ENCODE measurements at regions not wholly inside any gene's neighbourhood (a gene's known extent, or its start where the extent isn't known, plus 50 kb on each side); places are given as distances from the start of the nearest gene placed in this dataset.

GRCh38 chr3:82078246-82078645 is 316.8 kb upstream of the GBE1 start:
- DNase-seq, result no peak

DNA sequence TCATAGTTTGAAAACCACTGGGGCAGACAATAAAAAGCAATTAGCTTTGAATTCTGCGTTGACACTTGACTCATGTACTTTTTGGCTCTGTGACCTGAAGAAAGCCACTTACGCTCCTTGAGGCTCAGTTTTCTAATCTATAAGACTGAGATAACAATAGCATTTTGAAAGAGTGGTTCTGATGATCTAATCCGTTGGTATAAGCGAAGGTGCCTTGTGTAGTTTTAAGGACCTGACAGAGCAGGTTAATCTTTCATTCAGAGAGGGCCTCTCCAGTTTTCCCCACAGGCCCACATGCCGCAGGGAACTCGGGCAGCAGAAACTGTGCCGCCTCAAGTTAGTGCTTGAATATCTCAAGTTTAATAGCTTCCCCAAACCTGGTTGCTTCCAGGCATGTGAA is 306.0 kb upstream of the GBE1 start:
- DNase-seq, result no peak

DNA sequence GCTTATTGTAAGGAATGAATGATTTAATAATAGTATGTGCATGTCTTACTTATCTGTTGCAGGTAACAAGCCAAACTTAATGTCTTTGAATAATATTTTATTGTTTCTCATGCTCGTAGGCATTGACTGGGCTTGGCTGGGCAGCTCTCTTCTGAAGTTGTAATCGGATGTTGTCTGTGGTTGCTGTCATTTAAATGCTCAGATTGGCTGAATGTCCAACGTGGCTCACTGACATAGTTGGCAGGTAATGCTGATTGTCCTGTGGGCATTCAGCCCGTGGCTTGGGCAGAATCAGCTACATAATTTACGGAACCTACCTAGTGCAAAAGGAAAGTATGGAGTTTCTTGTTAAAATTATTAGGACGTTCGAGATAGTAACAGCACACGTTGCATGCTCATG is 297.4 kb upstream of the GBE1 start:
- DNase-seq, result no peak

DNA sequence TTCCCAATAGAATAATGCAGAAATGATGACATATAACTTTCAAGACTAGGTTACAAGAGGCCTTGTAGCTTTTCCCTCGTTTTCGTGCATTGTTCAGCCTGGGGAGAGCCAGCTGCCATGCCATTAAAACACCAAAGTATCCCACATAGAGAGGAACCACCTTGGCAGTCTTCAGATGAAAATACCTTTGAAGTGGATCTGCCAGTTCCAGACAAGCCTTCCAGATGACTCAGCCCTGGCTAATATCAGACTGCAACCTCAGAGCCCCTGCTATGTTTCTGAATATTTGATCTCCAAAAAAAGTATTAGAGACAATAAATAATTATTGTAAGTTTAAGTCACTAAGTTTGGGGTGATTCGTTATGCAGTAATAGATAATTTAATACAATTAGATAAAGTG is 294.3 kb upstream of the GBE1 start:
- no peak for DNase-seq

GRCh38 chr3:82054849-82055248 is 293.4 kb upstream of the GBE1 start:
- no peak for DNase-seq

DNA sequence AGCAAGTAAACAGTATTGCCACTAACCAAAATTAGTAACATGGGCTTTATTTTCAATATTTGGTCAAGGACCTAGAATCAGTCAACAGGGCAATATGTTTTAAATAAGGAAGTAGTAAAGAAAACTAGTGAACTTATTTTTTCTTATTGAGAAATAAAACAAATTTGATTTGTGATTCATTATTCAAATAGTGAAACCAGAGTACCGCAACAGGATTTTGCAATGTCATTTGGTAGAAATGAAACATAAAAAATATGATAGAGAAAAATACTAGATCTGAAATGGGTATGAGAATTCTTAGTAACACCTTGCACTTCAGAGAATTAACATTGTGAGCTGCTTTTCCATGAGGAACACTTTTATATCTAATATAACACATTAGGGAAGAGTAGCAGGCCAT is 291.8 kb upstream of the GBE1 start:
- DNase-seq, result no peak

GRCh38 chr3:82050382-82050781 is 288.9 kb upstream of the GBE1 start:
- no peak for DNase-seq

GRCh38 chr3:82048711-82049110 is 287.3 kb upstream of the GBE1 start:
- DNase-seq, result no peak

- peak; percentile 68 for DNase-seq
Measured at GRCh38 chr3:82044930-82045705, 283.7 kb upstream of the GBE1 start.

GRCh38 chr3:82038556-82038955 is 277.1 kb upstream of the GBE1 start:
- DNase-seq, result no peak

GRCh38 chr3:82033186-82033585 is 271.7 kb upstream of the GBE1 start:
- no peak for DNase-seq

DNA sequence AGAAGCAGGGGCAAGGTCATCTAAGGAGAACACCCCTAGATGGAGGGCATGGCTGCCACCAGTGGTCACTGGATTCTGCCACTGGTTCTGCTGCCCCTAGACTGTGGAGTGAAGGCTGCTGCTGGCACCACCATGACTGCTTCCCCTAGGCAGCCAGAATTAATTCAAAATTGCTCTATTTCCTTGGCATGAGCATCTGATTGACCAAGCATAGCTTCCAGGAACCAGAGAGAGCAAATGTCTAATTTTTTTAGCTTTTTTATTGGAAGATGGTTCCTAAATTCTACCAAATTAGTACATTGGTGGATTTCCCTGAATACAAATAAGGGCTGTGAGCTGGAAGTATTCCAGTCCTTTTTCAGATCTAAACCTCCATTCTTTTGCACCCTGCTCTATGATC is 270.2 kb upstream of the GBE1 start:
- DNase-seq, result no peak

GRCh38 chr3:82030916-82031315 is 269.5 kb upstream of the GBE1 start:
- DNase-seq, result no peak

DNA sequence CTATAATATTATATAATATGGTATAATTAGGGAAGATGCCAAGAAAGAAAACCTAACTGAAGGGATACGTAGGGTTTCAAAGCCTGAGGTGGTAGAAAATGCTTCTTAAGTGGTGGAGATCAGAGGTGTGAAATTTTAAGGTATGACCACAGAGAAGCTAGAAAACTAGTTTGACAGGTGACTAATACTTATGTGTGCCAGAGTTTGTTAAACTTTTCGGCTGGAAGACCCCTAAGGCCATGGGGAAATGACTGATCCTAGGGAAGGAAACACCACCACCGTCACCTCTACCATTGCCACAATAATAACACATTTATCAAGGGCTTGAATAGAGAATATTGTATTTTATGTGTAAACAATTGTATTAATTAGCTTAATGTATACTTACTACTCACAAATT is 261.4 kb upstream of the GBE1 start:
- no peak for DNase-seq

DNA sequence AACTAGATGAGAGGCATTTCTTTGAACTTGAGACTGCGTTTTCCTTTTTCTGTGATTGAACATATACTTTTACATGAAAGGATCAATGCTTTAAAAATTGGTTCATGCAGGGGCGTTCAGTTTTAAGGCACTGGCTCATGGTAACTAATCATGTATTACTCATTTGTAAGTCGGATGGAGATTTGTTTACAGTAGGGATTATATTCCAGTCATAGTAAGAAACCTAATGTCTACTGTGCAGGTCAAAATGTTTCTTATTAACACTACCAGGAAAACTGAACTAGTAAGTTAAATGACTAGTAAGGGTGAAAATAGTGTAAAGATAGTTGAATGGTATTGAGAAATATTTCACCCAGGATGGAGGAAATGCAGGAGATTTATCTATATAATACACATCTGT is 258.8 kb upstream of the GBE1 start:
- DNase-seq, result no peak

GRCh38 chr3:82015241-82015640 is 253.8 kb upstream of the GBE1 start:
- no peak for DNase-seq

- no peak for DNase-seq
Measured at GRCh38 chr3:82012775-82013174, 251.3 kb upstream of the GBE1 start.

DNA sequence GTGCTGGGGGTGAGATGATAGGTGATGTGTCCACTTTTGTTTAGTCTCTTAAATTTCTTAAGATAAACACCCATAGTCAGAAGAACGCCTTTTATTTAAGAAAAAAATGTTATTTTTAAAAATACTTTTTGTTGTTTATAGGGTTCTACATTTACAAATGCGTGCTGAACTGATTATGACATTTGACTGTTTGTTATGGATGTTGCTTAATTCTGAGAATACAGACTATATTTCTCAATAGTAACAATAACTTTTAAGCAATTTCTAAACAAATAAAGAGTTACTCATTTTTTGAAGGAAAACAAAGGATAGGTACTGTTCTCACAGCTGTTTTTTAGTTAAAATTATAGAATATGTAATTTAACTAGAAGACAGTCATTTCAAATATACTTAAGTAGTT is 249.9 kb upstream of the GBE1 start:
- no peak for DNase-seq

DNA sequence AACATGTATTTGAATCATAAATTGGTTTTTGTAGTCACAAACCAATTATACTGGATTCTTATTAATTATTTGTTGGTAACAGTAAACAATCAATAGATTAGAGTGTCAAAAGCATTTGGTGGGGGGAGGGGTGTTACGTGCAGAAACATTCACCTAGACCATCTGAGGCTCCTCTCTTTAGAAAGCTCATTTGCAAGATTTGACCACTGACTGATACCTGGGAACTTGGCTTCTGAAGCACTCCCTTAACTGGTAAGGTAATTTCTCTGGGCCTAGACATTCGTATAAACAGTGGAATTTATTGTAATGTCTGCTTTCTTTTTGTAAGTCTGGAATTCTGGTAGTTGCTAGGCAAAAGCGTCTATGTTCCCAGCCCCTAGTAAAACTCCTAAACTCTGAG is 243.8 kb upstream of the GBE1 start:
- no peak for DNase-seq

- DNase-seq, result no peak
Measured at GRCh38 chr3:82004266-82004665, 242.8 kb upstream of the GBE1 start.

DNA sequence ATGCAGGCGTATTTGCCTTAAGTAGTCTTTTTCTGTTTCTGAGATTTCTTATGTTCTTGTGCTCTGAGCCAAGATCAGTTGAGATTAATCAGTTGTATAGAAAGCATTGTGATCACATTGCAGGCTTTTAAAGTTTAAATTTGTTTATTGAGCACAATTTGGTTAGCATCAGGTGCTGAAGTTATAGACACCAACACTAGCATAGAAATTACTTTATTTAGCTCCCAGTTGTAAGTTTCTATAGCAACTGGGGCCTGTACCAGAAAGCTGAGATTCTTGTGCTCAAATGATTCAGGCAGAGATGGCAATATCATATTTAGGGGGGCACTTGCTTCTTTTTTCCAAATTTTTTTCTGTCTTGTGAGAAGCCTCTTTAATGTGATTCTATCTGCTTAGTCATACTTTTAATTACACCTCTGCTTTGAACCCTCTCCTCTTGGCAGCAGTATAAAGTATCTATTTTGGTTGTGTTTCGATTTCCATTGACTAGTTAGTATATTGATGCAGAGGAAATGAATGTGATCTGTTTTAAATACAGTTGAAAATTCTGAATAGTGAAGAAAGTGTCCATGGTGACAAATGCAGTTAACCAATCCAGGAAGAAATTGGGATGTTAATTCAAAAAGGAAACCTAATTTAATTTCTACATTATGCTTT is 241.7 kb upstream of the GBE1 start:
- no peak for DNase-seq

DNA sequence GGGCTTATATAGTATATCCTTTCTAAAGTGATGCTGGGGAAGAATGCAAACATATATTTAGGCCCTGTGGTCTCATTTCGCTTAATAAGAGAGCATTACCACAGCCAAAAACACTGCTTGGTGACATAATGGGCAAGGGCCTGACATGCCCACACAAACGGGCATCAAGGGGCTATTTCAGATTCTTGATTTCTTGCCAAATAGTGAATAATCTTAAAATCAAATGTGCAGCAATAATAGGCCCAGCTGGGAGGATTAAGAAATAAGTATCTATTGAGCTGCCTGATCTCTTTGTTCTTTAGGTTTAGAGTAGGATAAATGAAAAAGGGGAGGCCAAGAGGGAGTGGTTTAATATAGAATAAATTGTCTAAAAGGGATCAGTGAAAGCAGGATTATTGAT is 241.0 kb upstream of the GBE1 start:
- no peak for DNase-seq

- DNase-seq, result no peak
Measured at GRCh38 chr3:82001276-82001923, 240.0 kb upstream of the GBE1 start.

GRCh38 chr3:82000773-82001172 is 239.3 kb upstream of the GBE1 start:
- peak; percentile 90 for DNase-seq

Measured in SHP77 treated with DMSO at 0.1 percent for 48 hours (cell line).